Activated CD4-positive, alpha-beta T cell treated with anti-CD3 and anti-CD28 coated beads for 4 hours (primary cell): ENCODE measurements at regions not wholly inside any gene's neighbourhood (a gene's known extent, or its start where the extent isn't known, plus 50 kb on each side); places are given as distances from the start of the nearest gene placed in this dataset.
"Not testable (repeated sequence)": the region's sequence is repeated elsewhere in the genome, so short reads cannot be mapped to it uniquely, and the experiment has no call there.

ENCODE experiments used
- DNase-seq, 2 donors: peaks; one replicate each; pipeline ENCODE4 v3.0.0-alpha.2; 2020

- no peak for DNase-seq
These were observed 227.8 kb downstream of the NAF1 start for GRCh38 chr4:162938738-162939485.

GRCh38 chr4:162935214-162935613, 231.5 kb downstream of the NAF1 start:
- DNase-seq, result no peak

GRCh38 chr4:162931286-162931685, 235.4 kb downstream of the NAF1 start:
- DNase-seq, result no peak

- DNase-seq, result no peak
These were observed 245.4 kb downstream of the NAF1 start for GRCh38 chr4:162921178-162921785.

GRCh38 chr4:162920649-162921048, 246.0 kb downstream of the NAF1 start:
- no peak for DNase-seq

GRCh38 chr4:162912482-162912881, 254.2 kb downstream of the NAF1 start:
- no peak for DNase-seq

GRCh38 chr4:162911349-162911748, 255.3 kb downstream of the NAF1 start:
- no peak for DNase-seq

GRCh38 chr4:162909952-162910351, 256.7 kb downstream of the NAF1 start:
- no peak for DNase-seq

- DNase-seq, result no peak
These were observed 272.3 kb downstream of the NAF1 start for GRCh38 chr4:162894387-162894786.

GRCh38 chr4:162891788-162892707, 274.6 kb downstream of the NAF1 start:
- DNase-seq, result no peak

- DNase-seq, result no peak
These were observed 288.6 kb downstream of the NAF1 start for GRCh38 chr4:162878096-162878495.

GRCh38 chr4:162874748-162875147, 291.9 kb downstream of the NAF1 start:
- DNase-seq, result no peak

- no peak for DNase-seq
These were observed 294.7 kb downstream of the NAF1 start for GRCh38 chr4:162871990-162872389.

- no peak for DNase-seq
These were observed 297.5 kb downstream of the NAF1 start for GRCh38 chr4:162869157-162869556.

GRCh38 chr4:162866565-162866964, 300.1 kb downstream of the NAF1 start:
- DNase-seq, result no peak

- DNase-seq, result no peak
These were observed 301.6 kb downstream of the NAF1 start for GRCh38 chr4:162865102-162865501.

GRCh38 chr4:162853788-162854187, 312.9 kb downstream of the NAF1 start:
- DNase-seq, result no peak

- no peak for DNase-seq
These were observed 314.0 kb downstream of the NAF1 start for GRCh38 chr4:162852642-162853041.

GRCh38 chr4:162851241-162851758, 315.4 kb downstream of the NAF1 start:
- DNase-seq, result not testable (repeated sequence)

- no peak for DNase-seq
These were observed 316.8 kb downstream of the NAF1 start for GRCh38 chr4:162849937-162850336.

- DNase-seq, result no peak
These were observed 318.6 kb downstream of the NAF1 start for GRCh38 chr4:162847945-162848549.

- no peak for DNase-seq
These were observed 324.9 kb downstream of the NAF1 start for GRCh38 chr4:162841753-162842152.

- no peak for DNase-seq
These were observed 326.9 kb downstream of the NAF1 start for GRCh38 chr4:162839814-162840213.
